ENCODE measurements at regions not wholly inside any gene's neighbourhood (a gene's known extent, or its start where the extent isn't known, plus 50 kb on each side); places are given as distances from the start of the nearest gene placed in this dataset.

DNA sequence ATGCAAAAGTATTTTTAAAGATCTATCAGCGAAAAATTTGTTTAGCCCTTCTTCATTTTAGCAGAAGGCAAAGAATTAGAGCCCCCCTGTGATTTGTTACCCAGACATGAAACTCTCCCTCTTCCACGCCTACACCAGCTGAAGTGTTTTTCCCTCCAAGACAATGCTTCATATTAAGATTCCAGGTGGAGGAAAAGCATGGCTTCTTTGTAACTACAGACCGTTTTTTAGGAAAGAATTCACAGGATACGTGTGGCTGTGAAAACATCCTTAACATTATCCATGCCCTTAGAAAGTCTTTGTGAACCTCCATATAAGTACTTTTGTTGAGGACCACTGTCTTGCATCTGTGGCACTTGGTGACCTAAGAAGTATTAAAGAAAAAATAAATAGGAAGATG, 121.8 kb upstream of the MTAP start:
- TF ChIP-seq, protein P1, sequence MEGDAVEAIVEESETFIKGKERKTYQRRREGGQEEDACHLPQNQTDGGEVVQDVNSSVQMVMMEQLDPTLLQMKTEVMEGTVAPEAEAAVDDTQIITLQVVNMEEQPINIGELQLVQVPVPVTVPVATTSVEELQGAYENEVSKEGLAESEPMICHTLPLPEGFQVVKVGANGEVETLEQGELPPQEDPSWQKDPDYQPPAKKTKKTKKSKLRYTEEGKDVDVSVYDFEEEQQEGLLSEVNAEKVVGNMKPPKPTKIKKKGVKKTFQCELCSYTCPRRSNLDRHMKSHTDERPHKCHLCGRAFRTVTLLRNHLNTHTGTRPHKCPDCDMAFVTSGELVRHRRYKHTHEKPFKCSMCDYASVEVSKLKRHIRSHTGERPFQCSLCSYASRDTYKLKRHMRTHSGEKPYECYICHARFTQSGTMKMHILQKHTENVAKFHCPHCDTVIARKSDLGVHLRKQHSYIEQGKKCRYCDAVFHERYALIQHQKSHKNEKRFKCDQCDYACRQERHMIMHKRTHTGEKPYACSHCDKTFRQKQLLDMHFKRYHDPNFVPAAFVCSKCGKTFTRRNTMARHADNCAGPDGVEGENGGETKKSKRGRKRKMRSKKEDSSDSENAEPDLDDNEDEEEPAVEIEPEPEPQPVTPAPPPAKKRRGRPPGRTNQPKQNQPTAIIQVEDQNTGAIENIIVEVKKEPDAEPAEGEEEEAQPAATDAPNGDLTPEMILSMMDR (IDR thresholded peaks at IDR 0.05 in 8 of 11, conservative IDR thresholded peaks at IDR 0.05 in 3 of 11) = no peak
- TF ChIP-seq POLR2AphosphoS5 (IDR thresholded peaks at IDR 0.05) (no peak), POLR2A (IDR thresholded peaks at IDR 0.05) (no peak)
